GM23338 (cell line): ENCODE measurements at regions not wholly inside any gene's neighbourhood (a gene's known extent, or its start where the extent isn't known, plus 50 kb on each side); places are given as distances from the start of the nearest gene placed in this dataset.

Experiments
- ATAC-seq: fragments of 200-7000 bp; cut with Tn5 transposase; 3 replicates; pipeline ENCODE4 v1.9.1; 2020
- DNase-seq: peaks from one replicate; pipeline ENCODE4 v3.0.0-alpha.2; 2015; ENCODE audit warnings: low spot score
- H2AFZ ChIP-seq: fragments of 200-600 bp; sonication (generic); 2 replicates; pipeline ENCODE4 v1.8.0; 2016; ENCODE audit warnings: antibody characterized with exemption, mild to moderate bottlenecking, moderate library complexity
- H3F3A ChIP-seq: fragments of 200-600 bp; sonication (generic); replicated peaks from 2 replicates; pipeline ENCODE4 v1.8.0; 2017; ENCODE audit warnings: antibody characterized with exemption, mixed run types, low read depth
- H3K27ac ChIP-seq: fragments of 200-600 bp; sonication (generic); 2 replicates; pipeline ENCODE4 v1.6.1; 2016; ENCODE audit warnings: low read depth
- H3K27me3 ChIP-seq: fragments of 200-600 bp; sonication (generic); 2 replicates; pipeline ENCODE4 v1.8.0; 2016; ENCODE audit warnings: mild to moderate bottlenecking, mixed run types, moderate library complexity; ENCODE audit not compliant: insufficient read depth
- H3K36me3 ChIP-seq: fragments of 200-600 bp; sonication (generic); 2 replicates; pipeline ENCODE4 v1.8.0; 2016; ENCODE audit warnings: mild to moderate bottlenecking; ENCODE audit not compliant: insufficient read depth
- H3K4me1 ChIP-seq: fragments of 200-600 bp; sonication (generic); 2 replicates; pipeline ENCODE4 v1.8.0; 2016; ENCODE audit warnings: mild to moderate bottlenecking, moderate library complexity; ENCODE audit not compliant: insufficient read depth
- H3K4me2 ChIP-seq: fragments of 200-600 bp; sonication (generic); 2 replicates; pipeline ENCODE4 v1.7.1; 2017; ENCODE audit warnings: mixed run types
- H3K4me3 ChIP-seq: fragments of 200-600 bp; sonication (generic); 2 replicates; pipeline ENCODE4 v1.6.1; 2016; ENCODE audit warnings: mixed run types
- H3K79me2 ChIP-seq: fragments of 200-600 bp; sonication (generic); replicated peaks from 2 replicates; pipeline ENCODE4 v1.8.0; 2017; ENCODE audit warnings: mild to moderate bottlenecking; ENCODE audit not compliant: insufficient read depth
- H3K9me2 ChIP-seq: fragments of 200-600 bp; sonication (generic); 2 replicates; pipeline ENCODE4 v1.8.0; 2017; ENCODE audit not compliant: insufficient read depth
- H4K20me1 ChIP-seq: fragments of 200-600 bp; sonication (generic); replicated peaks from 2 replicates; pipeline ENCODE4 v1.8.0; 2017; ENCODE audit warnings: mild to moderate bottlenecking; ENCODE audit not compliant: insufficient read depth
- H3K27ac Mint-ChIP-seq: 2 replicates; pipeline ENCODE4 v1.8.0; 2020; ENCODE audit warnings: inconsistent platforms, mild to moderate bottlenecking, moderate library complexity, mixed read lengths
- H3K27me3 Mint-ChIP-seq: 3 replicates; pipeline ENCODE4 v1.8.0; 2022; ENCODE audit warnings: low read depth, mild to moderate bottlenecking, moderate library complexity, mixed read lengths, inconsistent platforms; ENCODE audit not compliant: insufficient read depth, poor library complexity
- H3K36me3 Mint-ChIP-seq: 3 replicates; pipeline ENCODE4 v1.8.0; 2021; ENCODE audit warnings: low read depth, mild to moderate bottlenecking, inconsistent platforms, moderate library complexity, mixed read lengths
- H3K4me1 Mint-ChIP-seq: 3 replicates; pipeline ENCODE4 v1.8.0; 2020; ENCODE audit warnings: mild to moderate bottlenecking, inconsistent platforms, mixed read lengths
- H3K4me3 Mint-ChIP-seq: 3 replicates; pipeline ENCODE4 v1.8.0; 2021; ENCODE audit warnings: moderate library complexity, mild to moderate bottlenecking, inconsistent platforms, mixed read lengths
- H3K9me3 Mint-ChIP-seq: 3 replicates; pipeline ENCODE4 v1.8.0; 2020; ENCODE audit warnings: moderate library complexity, mild to moderate bottlenecking, inconsistent platforms, mixed read lengths
- EZH2 ChIP-seq: fragments of 200-600 bp; sonication (generic); IDR thresholded peaks from one replicate; pipeline ENCODE4 v1.8.0; 2017; ENCODE audit warnings: antibody characterized with exemption, mild to moderate bottlenecking, low read depth; ENCODE audit not compliant: unreplicated experiment
- EZH2phosphoT487 ChIP-seq: fragments of 200-600 bp; sonication (generic); IDR thresholded peaks from one replicate; pipeline ENCODE4 v1.8.1; 2018; ENCODE audit warnings: antibody characterized with exemption; ENCODE audit not compliant: unreplicated experiment
- JUNB ChIP-seq: IDR thresholded peaks from one replicate; pipeline ENCODE4 v1.6.1; 2016; ENCODE audit warnings: antibody characterized with exemption; ENCODE audit not compliant: unreplicated experiment
- NANOG ChIP-seq: IDR thresholded peaks from 2 replicates; pipeline ENCODE4 v1.6.1; 2016; ENCODE audit warnings: antibody characterized with exemption, borderline replicate concordance
- ZNF114 ChIP-seq: fragments of 250-450 bp; sonication (Bioruptor Pico); IDR thresholded peaks from 2 replicates; pipeline ENCODE4 v1.5.0; 2020; ENCODE audit warnings: mild to moderate bottlenecking, moderate library complexity
- ZNF331 ChIP-seq: fragments of 250-450 bp; sonication (Bioruptor Pico); IDR thresholded peaks from 2 replicates; pipeline ENCODE4 v1.5.0; 2020; ENCODE audit warnings: low read depth, mild to moderate bottlenecking, moderate library complexity
- TF ChIP-seq, protein P1 (sequence below): IDR thresholded peaks from one replicate; pipeline ENCODE4 v1.6.1; 2018; ENCODE audit warnings: antibody characterized with exemption; ENCODE audit not compliant: unreplicated experiment
- TF ChIP-seq, protein P2 (sequence below): IDR thresholded peaks from 2 replicates; pipeline ENCODE4 v1.6.1; 2016; ENCODE audit warnings: antibody characterized with exemption
- TF ChIP-seq, protein P3 (sequence below), 2 experiments: fragments of 200-600 bp in 1 of 2; sonication (generic) in 1 of 2; conservative IDR thresholded peaks; 2 replicates each; pipeline versions ENCODE4 v1.5.1 to v1.6.1; 2016 to 2017; ENCODE audit warnings: antibody characterized with exemption in 2 of 2, low read depth in 2 of 2, mild to moderate bottlenecking in 2 of 2, moderate library complexity in 1 of 2

DNA sequence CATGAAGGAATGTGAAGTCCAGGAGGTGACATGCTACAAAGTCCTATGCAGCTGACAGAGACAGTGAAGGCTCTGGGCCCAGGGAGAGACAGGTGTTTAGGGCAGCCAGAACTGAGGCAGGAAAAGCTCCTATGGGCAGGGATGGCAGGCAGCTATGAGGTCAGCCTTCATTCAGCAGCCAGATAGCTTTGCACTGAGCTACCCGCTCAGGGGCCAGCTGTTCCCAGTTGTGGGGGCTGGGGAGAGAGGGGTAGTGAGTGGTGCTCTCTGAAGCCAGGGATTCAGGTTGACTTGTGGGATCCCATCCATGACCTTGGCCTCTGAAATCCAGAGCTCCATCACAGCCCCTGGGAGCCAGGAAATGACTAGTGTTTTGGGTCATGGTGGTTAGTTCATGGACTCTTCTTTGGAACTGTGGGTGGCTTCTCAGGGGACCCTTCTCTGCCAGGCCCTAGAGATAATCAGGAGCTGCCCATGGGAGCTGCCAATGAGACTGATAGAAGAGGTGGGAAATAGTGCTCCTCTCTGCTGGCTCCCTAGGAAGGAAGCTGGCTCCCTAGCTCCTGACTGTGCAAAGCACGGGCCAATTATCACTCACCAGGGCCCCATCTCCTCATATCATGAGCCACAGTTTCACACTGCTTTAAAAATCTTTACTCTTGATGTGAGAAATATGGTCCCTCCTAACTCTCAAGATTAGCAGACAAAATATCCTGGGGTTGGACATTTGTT, 127.7 kb downstream of the VEGFA start:
- H3K4me3 Mint-ChIP-seq, result no peak overlapping the region
- H2AFZ ChIP-seq, result no peak overlapping the region
- H3K4me2 ChIP-seq, result no peak overlapping the region
- H3K27me3 Mint-ChIP-seq, result peaks cover 2% of the 10 kb centered on the region
- no peak overlapping the region for H3K27ac ChIP-seq
- ATAC-seq (no peak), DNase-seq (no peak)
- H3K4me1 Mint-ChIP-seq, result no peaks in the 10 kb centered on the region; the same call in 2 of the 3 replicates
- H3K79me2 ChIP-seq, result no peaks in the 10 kb centered on the region
- no peak for TF ChIP-seq ZNF114 (CRISPR knock-in tag)
- no peaks in the 10 kb centered on the region for H3K9me2 ChIP-seq
- no peaks in the 10 kb centered on the region for H3K36me3 ChIP-seq
- H3K36me3 Mint-ChIP-seq, result no peaks in the 10 kb centered on the region
- H3K27ac Mint-ChIP-seq, result no peak overlapping the region
- H3K27me3 ChIP-seq, result no peaks in the 10 kb centered on the region
- no peaks in the 10 kb centered on the region for H3K9me3 Mint-ChIP-seq
- no peaks in the 10 kb centered on the region for H3K4me1 ChIP-seq
- no peaks in the 10 kb centered on the region for H4K20me1 ChIP-seq
- H3F3A ChIP-seq, result no peaks in the 10 kb centered on the region
- H3K4me3 ChIP-seq, result no peak overlapping the region

DNA sequence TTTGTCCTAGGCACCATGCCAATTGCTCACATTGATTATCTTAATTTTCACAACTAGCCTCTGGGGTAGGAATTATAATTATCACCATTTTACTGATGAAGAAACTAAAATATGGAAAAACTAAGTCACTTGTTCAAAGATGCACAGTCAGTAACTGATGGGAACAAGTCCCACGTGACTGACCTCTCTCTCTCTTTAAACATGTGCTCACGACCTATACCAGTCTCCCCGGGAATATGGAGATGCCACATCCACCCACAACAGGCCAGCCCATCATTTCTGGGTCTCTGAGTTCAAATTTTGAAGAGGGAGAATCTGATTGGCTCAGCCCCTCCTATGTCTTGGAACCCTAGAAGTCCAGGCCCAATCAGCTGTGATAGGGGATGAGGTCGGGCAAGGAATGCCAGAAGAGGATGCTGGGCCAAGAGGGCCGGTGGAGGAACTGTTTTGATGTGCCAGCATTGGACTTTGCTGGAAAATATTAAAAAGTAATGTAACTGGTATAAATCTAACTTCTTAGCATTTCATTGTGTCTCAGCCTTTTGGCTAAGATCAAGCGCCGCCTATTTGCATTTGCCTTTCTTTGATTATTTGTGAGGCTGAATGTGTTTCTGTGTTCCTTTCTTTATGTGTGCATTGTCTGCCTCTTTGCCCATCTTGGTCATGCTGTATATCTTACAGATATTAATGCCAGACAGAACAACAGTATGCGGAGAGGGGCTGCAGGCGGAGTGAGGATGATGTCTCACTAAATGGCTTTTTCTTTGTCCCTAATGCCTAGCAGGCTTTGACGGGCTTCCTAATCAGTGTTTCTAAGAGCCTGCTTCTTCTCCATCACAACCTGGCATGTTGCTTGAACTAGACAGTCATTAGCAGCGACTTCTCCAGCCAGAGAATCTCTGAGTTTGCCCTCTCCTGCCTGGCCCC, 126.6 kb downstream of the VEGFA start:
- H3K4me2 ChIP-seq, result no peak overlapping the region
- no peaks in the 10 kb centered on the region for H3K9me3 Mint-ChIP-seq
- H3K4me3 Mint-ChIP-seq, result no peak overlapping the region
- no peaks in the 10 kb centered on the region for H3K79me2 ChIP-seq
- H3K36me3 Mint-ChIP-seq, result no peaks in the 10 kb centered on the region
- DNase-seq (no peak), ATAC-seq (no peak)
- H3K27me3 Mint-ChIP-seq, result peaks cover 6% of the 10 kb centered on the region
- no peaks in the 10 kb centered on the region for H3K9me2 ChIP-seq
- H3K36me3 ChIP-seq, result no peaks in the 10 kb centered on the region
- no peaks in the 10 kb centered on the region for H4K20me1 ChIP-seq
- H3F3A ChIP-seq, result no peaks in the 10 kb centered on the region
- H3K27ac Mint-ChIP-seq, result no peak overlapping the region
- H3K4me1 Mint-ChIP-seq, result peaks cover 7% of the 10 kb centered on the region
- H3K4me1 ChIP-seq, result peaks cover 4% of the 10 kb centered on the region; the same call in 1 of the 2 replicates
- H3K27ac ChIP-seq, result no peak overlapping the region
- no peaks in the 10 kb centered on the region for H3K27me3 ChIP-seq
- H2AFZ ChIP-seq, result no peak overlapping the region
- no peak overlapping the region for H3K4me3 ChIP-seq
- TF ChIP-seq NANOG (no peak), ZNF114 (CRISPR knock-in tag) (no peak), ZNF331 (CRISPR knock-in tag) (no peak), EZH2phosphoT487 (no peak), JUNB (no peak), EZH2 (no peak)
- TF ChIP-seq, protein P1, sequence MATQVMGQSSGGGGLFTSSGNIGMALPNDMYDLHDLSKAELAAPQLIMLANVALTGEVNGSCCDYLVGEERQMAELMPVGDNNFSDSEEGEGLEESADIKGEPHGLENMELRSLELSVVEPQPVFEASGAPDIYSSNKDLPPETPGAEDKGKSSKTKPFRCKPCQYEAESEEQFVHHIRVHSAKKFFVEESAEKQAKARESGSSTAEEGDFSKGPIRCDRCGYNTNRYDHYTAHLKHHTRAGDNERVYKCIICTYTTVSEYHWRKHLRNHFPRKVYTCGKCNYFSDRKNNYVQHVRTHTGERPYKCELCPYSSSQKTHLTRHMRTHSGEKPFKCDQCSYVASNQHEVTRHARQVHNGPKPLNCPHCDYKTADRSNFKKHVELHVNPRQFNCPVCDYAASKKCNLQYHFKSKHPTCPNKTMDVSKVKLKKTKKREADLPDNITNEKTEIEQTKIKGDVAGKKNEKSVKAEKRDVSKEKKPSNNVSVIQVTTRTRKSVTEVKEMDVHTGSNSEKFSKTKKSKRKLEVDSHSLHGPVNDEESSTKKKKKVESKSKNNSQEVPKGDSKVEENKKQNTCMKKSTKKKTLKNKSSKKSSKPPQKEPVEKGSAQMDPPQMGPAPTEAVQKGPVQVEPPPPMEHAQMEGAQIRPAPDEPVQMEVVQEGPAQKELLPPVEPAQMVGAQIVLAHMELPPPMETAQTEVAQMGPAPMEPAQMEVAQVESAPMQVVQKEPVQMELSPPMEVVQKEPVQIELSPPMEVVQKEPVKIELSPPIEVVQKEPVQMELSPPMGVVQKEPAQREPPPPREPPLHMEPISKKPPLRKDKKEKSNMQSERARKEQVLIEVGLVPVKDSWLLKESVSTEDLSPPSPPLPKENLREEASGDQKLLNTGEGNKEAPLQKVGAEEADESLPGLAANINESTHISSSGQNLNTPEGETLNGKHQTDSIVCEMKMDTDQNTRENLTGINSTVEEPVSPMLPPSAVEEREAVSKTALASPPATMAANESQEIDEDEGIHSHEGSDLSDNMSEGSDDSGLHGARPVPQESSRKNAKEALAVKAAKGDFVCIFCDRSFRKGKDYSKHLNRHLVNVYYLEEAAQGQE, result no peak
- TF ChIP-seq, protein P2, sequence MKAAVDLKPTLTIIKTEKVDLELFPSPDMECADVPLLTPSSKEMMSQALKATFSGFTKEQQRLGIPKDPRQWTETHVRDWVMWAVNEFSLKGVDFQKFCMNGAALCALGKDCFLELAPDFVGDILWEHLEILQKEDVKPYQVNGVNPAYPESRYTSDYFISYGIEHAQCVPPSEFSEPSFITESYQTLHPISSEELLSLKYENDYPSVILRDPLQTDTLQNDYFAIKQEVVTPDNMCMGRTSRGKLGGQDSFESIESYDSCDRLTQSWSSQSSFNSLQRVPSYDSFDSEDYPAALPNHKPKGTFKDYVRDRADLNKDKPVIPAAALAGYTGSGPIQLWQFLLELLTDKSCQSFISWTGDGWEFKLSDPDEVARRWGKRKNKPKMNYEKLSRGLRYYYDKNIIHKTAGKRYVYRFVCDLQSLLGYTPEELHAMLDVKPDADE, result no peak
- TF ChIP-seq, protein P3, sequence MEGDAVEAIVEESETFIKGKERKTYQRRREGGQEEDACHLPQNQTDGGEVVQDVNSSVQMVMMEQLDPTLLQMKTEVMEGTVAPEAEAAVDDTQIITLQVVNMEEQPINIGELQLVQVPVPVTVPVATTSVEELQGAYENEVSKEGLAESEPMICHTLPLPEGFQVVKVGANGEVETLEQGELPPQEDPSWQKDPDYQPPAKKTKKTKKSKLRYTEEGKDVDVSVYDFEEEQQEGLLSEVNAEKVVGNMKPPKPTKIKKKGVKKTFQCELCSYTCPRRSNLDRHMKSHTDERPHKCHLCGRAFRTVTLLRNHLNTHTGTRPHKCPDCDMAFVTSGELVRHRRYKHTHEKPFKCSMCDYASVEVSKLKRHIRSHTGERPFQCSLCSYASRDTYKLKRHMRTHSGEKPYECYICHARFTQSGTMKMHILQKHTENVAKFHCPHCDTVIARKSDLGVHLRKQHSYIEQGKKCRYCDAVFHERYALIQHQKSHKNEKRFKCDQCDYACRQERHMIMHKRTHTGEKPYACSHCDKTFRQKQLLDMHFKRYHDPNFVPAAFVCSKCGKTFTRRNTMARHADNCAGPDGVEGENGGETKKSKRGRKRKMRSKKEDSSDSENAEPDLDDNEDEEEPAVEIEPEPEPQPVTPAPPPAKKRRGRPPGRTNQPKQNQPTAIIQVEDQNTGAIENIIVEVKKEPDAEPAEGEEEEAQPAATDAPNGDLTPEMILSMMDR (conservative IDR thresholded peaks at IDR 0.05; ENCODE audit: low read depth in 2 of 2), result no peak
